C4-2B (cell line): ENCODE measurements at regions not wholly inside any gene's neighbourhood (a gene's known extent, or its start where the extent isn't known, plus 50 kb on each side); places are given as distances from the start of the nearest gene placed in this dataset.

Experiments
- ZFX ChIP-seq: fragments of 450-650 bp; IDR thresholded peaks from 2 replicates; pipeline ENCODE4 v1.6.1; 2017
- TF ChIP-seq, protein P1 (sequence below): fragments of 450-650 bp; conservative IDR thresholded peaks from 2 replicates; pipeline ENCODE4 v1.5.1; 2017; ENCODE audit warnings: mild to moderate bottlenecking

DNA sequence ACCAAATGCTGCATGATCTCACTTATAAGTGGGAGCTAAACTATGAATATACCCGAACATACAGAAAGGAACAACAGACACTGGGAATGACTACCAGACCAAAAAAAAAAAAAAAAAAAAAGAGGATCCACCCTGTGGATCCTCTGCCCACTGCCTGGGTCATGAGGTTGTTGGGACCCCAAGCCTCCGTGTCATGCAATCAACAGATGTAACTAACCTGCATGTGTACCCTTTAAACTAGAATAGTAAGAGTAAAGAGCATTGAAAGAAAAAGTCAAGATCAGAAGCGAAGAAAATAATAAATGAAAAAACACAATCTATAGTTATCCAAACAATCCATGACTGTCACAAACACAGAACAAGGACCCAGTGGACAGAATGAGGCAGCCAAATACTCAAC lies 109.5 kb upstream of the TOP3B start:
- TF ChIP-seq, protein P1, sequence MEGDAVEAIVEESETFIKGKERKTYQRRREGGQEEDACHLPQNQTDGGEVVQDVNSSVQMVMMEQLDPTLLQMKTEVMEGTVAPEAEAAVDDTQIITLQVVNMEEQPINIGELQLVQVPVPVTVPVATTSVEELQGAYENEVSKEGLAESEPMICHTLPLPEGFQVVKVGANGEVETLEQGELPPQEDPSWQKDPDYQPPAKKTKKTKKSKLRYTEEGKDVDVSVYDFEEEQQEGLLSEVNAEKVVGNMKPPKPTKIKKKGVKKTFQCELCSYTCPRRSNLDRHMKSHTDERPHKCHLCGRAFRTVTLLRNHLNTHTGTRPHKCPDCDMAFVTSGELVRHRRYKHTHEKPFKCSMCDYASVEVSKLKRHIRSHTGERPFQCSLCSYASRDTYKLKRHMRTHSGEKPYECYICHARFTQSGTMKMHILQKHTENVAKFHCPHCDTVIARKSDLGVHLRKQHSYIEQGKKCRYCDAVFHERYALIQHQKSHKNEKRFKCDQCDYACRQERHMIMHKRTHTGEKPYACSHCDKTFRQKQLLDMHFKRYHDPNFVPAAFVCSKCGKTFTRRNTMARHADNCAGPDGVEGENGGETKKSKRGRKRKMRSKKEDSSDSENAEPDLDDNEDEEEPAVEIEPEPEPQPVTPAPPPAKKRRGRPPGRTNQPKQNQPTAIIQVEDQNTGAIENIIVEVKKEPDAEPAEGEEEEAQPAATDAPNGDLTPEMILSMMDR = no peak
- TF ChIP-seq ZFX = no peak
